Neural cell (in vitro differentiated cells): ENCODE measurements at regions not wholly inside any gene's neighbourhood (a gene's known extent, or its start where the extent isn't known, plus 50 kb on each side); places are given as distances from the start of the nearest gene placed in this dataset.
A peak's percentile ranks its signal among the peaks of the same experiment; 100 is the strongest.

Source experiments
- H2AFZ ChIP-seq: fragments of 200-600, 300-800 bp; sonication (generic), shearing (Covaris generic); 2 replicates; pipeline ENCODE4 v1.6.0; 2014; ENCODE audit warnings: low read depth, mild to moderate bottlenecking, antibody characterized with exemption, low read length, moderate library complexity
- H3F3A ChIP-seq: fragments of 200-600 bp; shearing (Covaris generic); 2 replicates; pipeline ENCODE4 v1.6.1; 2016; ENCODE audit warnings: mild to moderate bottlenecking, moderate library complexity, mixed read lengths, antibody characterized with exemption, low read length; ENCODE audit not compliant: insufficient read depth, poor library complexity, severe bottlenecking
- H3K27ac ChIP-seq: fragments of 200-600, 300-800 bp; sonication (generic), shearing (Covaris generic); 2 replicates; pipeline ENCODE4 v1.5.1; 2014; ENCODE audit warnings: mild to moderate bottlenecking, low read length, moderate library complexity
- H3K27me3 ChIP-seq: fragments of 300-800, 200-600 bp; sonication (generic), shearing (Covaris generic); 2 replicates; pipeline ENCODE4 v1.6.0; 2014; ENCODE audit warnings: mild to moderate bottlenecking, low read depth, low read length, moderate library complexity; ENCODE audit not compliant: insufficient read depth
- H3K36me3 ChIP-seq: fragments of 300-800, 200-600 bp; sonication (generic), shearing (Covaris generic); 2 replicates; pipeline ENCODE4 v1.5.1; 2014; ENCODE audit warnings: mild to moderate bottlenecking, antibody characterized with exemption, low read length, moderate library complexity; ENCODE audit not compliant: insufficient read depth
- H3K4me2 ChIP-seq: fragments of 300-800, 200-600 bp; sonication (generic), shearing (Covaris generic); 2 replicates; pipeline ENCODE4 v1.6.0; 2014; ENCODE audit warnings: mild to moderate bottlenecking, low read length
- H3K4me3 ChIP-seq: fragments of 300-800, 200-600 bp; sonication (generic), shearing (Covaris generic); 2 replicates; pipeline ENCODE4 v1.5.1; 2014; ENCODE audit warnings: mild to moderate bottlenecking, low read length, moderate library complexity
- H3K79me2 ChIP-seq: fragments of 200-600 bp; shearing (Covaris generic); replicated peaks from 2 replicates; pipeline ENCODE4 v1.6.0; 2014; ENCODE audit warnings: mild to moderate bottlenecking, low read length, moderate library complexity; ENCODE audit not compliant: insufficient read depth
- H3K9ac ChIP-seq: fragments of 300-800, 200-600 bp; sonication (generic), shearing (Covaris generic); 2 replicates; pipeline ENCODE4 v1.6.1; 2016; ENCODE audit warnings: mild to moderate bottlenecking, low read length, mixed read lengths
- H3K9me2 ChIP-seq: fragments of 200-600 bp; shearing (Covaris generic); 2 replicates; pipeline ENCODE4 v1.6.1; 2016; ENCODE audit warnings: mild to moderate bottlenecking, low read length, mixed read lengths; ENCODE audit not compliant: insufficient read depth
- H3K9me3 ChIP-seq: fragments of 200-600, 300-800 bp; sonication (generic), shearing (Covaris generic); 2 replicates; pipeline ENCODE4 v1.6.1; 2016; ENCODE audit warnings: mild to moderate bottlenecking, mixed run types, low read length, moderate library complexity, mixed read lengths
- H4K20me1 ChIP-seq: fragments of 200-600 bp; shearing (Covaris generic); 2 replicates; pipeline ENCODE4 v1.6.1; 2016; ENCODE audit warnings: mild to moderate bottlenecking, mixed run types; ENCODE audit not compliant: insufficient read depth
- CTCF ChIP-seq: fragments of 450-650 bp; IDR thresholded peaks from 2 replicates; pipeline ENCODE4 v1.5.1; 2014; ENCODE audit warnings: antibody characterized with exemption, mild to moderate bottlenecking, moderate library complexity; ENCODE audit not compliant: poor library complexity, severe bottlenecking
- EP300 ChIP-seq: fragments of 450-650 bp; conservative IDR thresholded peaks from 2 replicates; pipeline ENCODE4 v1.6.1; 2014; ENCODE audit warnings: antibody characterized with exemption, mild to moderate bottlenecking, moderate library complexity; ENCODE audit not compliant: poor library complexity, severe bottlenecking
- EZH2 ChIP-seq: fragments of 200-600, 300-800 bp; shearing (Covaris generic), sonication (generic); IDR thresholded peaks from 2 replicates; pipeline ENCODE4 v1.6.1; 2014; ENCODE audit warnings: antibody characterized with exemption, low read length, borderline replicate concordance, mild to moderate bottlenecking; ENCODE audit not compliant: insufficient read depth, poor library complexity, severe bottlenecking
- MXI1 ChIP-seq: fragments of 450-650 bp; conservative IDR thresholded peaks from 2 replicates; pipeline ENCODE4 v1.6.1; 2014; ENCODE audit warnings: antibody characterized with exemption, mild to moderate bottlenecking; ENCODE audit not compliant: poor library complexity, severe bottlenecking
- POLR2AphosphoS5 ChIP-seq: IDR thresholded peaks from 2 replicates; pipeline ENCODE4 v1.6.1; 2012
- RAD21 ChIP-seq: fragments of 450-650 bp; conservative IDR thresholded peaks from 2 replicates; pipeline ENCODE4 v1.6.1; 2014; ENCODE audit warnings: antibody characterized with exemption, mild to moderate bottlenecking, moderate library complexity
- REST ChIP-seq: IDR thresholded peaks from 2 replicates; pipeline ENCODE4 v1.6.1; 2012; ENCODE audit warnings: borderline replicate concordance
- SMC3 ChIP-seq: fragments of 450-650 bp; conservative IDR thresholded peaks from 2 replicates; pipeline ENCODE4 v1.6.1; 2014; ENCODE audit warnings: antibody characterized with exemption, mild to moderate bottlenecking, moderate library complexity; ENCODE audit not compliant: poor library complexity
- TAF1 ChIP-seq: IDR thresholded peaks from 2 replicates; pipeline ENCODE4 v1.6.1; 2012; ENCODE audit warnings: low read depth

GRCh38 chr21:19547951-19548840 is 1144.6 kb upstream of the TMPRSS15 start:
- no peaks in the 10 kb centered on the region for H3K27me3 ChIP-seq
- no peak overlapping the region for H3K4me2 ChIP-seq
- no peaks in the 10 kb centered on the region for H3K79me2 ChIP-seq
- H3K4me3 ChIP-seq = no peak overlapping the region
- H3K9ac ChIP-seq = no peak overlapping the region
- no peaks in the 10 kb centered on the region for H3K9me2 ChIP-seq
- H3K27ac ChIP-seq = no peak overlapping the region
- no peaks in the 10 kb centered on the region for H3K9me3 ChIP-seq
- H3K36me3 ChIP-seq = no peaks in the 10 kb centered on the region
- TF ChIP-seq CTCF (no peak), RAD21 (no peak), REST (no peak), SMC3 (no peak), EZH2 (no peak), MXI1 (no peak), POLR2AphosphoS5 (no peak)
- H2AFZ ChIP-seq = no peak overlapping the region
- no peaks in the 10 kb centered on the region for H3F3A ChIP-seq
- H4K20me1 ChIP-seq = no peaks in the 10 kb centered on the region

GRCh38 chr21:19553919-19554615 is 1150.5 kb upstream of the TMPRSS15 start:
- Histone ChIP-seq H3K27ac (no peak overlapping the region), H3F3A (no peaks in the 10 kb centered on the region), H3K4me2 (peak overlapping the region; percentile 29), H3K9me3 (no peaks in the 10 kb centered on the region), H2AFZ (no peak overlapping the region), H3K9me2 (no peaks in the 10 kb centered on the region), H3K4me3 (peak overlapping the region; percentile 17), H3K9ac (no peak overlapping the region), H3K79me2 (no peaks in the 10 kb centered on the region), H4K20me1 (no peaks in the 10 kb centered on the region), H3K27me3 (no peaks in the 10 kb centered on the region), H3K36me3 (no peaks in the 10 kb centered on the region)
- TF ChIP-seq CTCF (no peak), EZH2 (no peak), SMC3 (no peak), MXI1 (no peak), EP300 (no peak), TAF1 (no peak), RAD21 (no peak), POLR2AphosphoS5 (no peak), REST (no peak)
